ENCODE measurements at regions not wholly inside any gene's neighbourhood (a gene's known extent, or its start where the extent isn't known, plus 50 kb on each side); places are given as distances from the start of the nearest gene placed in this dataset.

DNA sequence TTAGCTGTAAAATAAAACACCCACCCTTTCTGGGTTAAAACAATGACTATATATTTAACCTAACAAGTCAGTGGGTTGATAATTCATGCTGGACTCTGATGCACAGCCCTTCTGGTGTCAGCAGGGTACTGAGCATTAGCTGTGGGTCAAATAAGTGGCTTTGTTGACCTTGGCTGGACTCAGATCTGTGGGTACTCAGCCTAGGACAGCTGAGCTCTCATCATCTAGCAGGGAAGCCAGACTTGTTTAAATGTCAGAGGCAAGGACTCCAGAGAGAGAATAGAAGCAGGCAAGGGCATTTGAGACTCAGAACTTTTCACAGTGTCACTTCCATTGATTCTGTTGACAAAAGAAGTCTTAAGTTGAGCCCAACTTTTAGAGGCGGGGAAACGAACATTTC, 1063.8 kb upstream of the CDH8 start:
- no peaks in the 10 kb centered on the region for H3K27me3 ChIP-seq (ENCODE audit: control insufficient read depth, insufficient read depth, low read length)
- H3K4me1 ChIP-seq (ENCODE audit: control insufficient read depth, insufficient read depth, low read length) = no peaks in the 10 kb centered on the region
- intact Hi-C loops (cut with micrococcal nuclease; ENCODE audit: unreplicated experiment) (no loop called here), in situ Hi-C loops (cut with HindIII; ENCODE audit: low pct_unique_long_range_greater_than_20kb, low sequenced_read_pairs) (no loop called here)
- H3K27ac ChIP-seq (ENCODE audit: low read length) = no peak overlapping the region
- no TSS peak for BruUV-seq (replicated peaks)
- H3K36me3 ChIP-seq (ENCODE audit: control insufficient read depth, insufficient read depth, low read length) = no peaks in the 10 kb centered on the region
- H3K9me3 ChIP-seq (ENCODE audit: control insufficient read depth, insufficient read depth, low read depth, low read length) = no peaks in the 10 kb centered on the region
- CTCF ChIA-PET = no interaction called here
- POLR2A ChIA-PET = no interaction called here
- H3K4me3 ChIP-seq (ENCODE audit: low read depth in 2 of 2, low read length in 2 of 2) = no peak overlapping the region
- ATAC-seq (no peak), DNase-seq (ENCODE audit: low read depth, low spot score) (no peak)
- TF ChIP-seq CTCF (IDR thresholded peaks at IDR 0.05) = no peak
- no peak for TF ChIP-seq POLR2AphosphoS5 (IDR thresholded peaks at IDR 0.05; ENCODE audit: low read depth, low read length)
- TF ChIP-seq SIN3A (IDR thresholded peaks at IDR 0.05; ENCODE audit: borderline replicate concordance, insufficient read depth, low read depth, low read length) = no peak
- TF ChIP-seq REST (IDR thresholded peaks at IDR 0.05; ENCODE audit: insufficient read depth in 1 of 2, low read depth in 2 of 2, low read length in 1 of 2) = no peak
- TF ChIP-seq TCF7L2 (IDR thresholded peaks at IDR 0.05; ENCODE audit: low read depth, low read length) = no peak

- Histone ChIP-seq H3K9me3 (ENCODE audit: control insufficient read depth, insufficient read depth, low read depth, low read length) (no peaks in the 10 kb centered on the region), H3K27me3 (ENCODE audit: control insufficient read depth, insufficient read depth, low read length) (no peaks in the 10 kb centered on the region), H3K27ac (ENCODE audit: low read length) (no peak overlapping the region), H3K36me3 (ENCODE audit: control insufficient read depth, insufficient read depth, low read length) (no peaks in the 10 kb centered on the region), H3K4me1 (ENCODE audit: control insufficient read depth, insufficient read depth, low read length) (no peaks in the 10 kb centered on the region), H3K4me3 (ENCODE audit: low read depth in 2 of 2, low read length in 2 of 2) (no peak overlapping the region)
- intact Hi-C loops (cut with micrococcal nuclease; ENCODE audit: unreplicated experiment) (no loop called here), in situ Hi-C loops (cut with HindIII; ENCODE audit: low pct_unique_long_range_greater_than_20kb, low sequenced_read_pairs) (no loop called here)
- BruUV-seq (replicated peaks) = no TSS peak
- ChIA-PET CTCF (no interaction called here), POLR2A (no interaction called here)
- TF ChIP-seq CTCF (IDR thresholded peaks at IDR 0.05) (no peak), TCF7L2 (IDR thresholded peaks at IDR 0.05; ENCODE audit: low read depth, low read length) (no peak), POLR2AphosphoS5 (IDR thresholded peaks at IDR 0.05; ENCODE audit: low read depth, low read length) (no peak), SIN3A (IDR thresholded peaks at IDR 0.05; ENCODE audit: borderline replicate concordance, insufficient read depth, low read depth, low read length) (no peak), REST (IDR thresholded peaks at IDR 0.05; ENCODE audit: insufficient read depth in 1 of 2, low read depth in 2 of 2, low read length in 1 of 2) (no peak)
- no peak for DNase-seq (ENCODE audit: low read depth, low spot score)
- no peak for ATAC-seq
Observed at GRCh38 chr16:63096857-63097256, 1060.6 kb upstream of the CDH8 start.
